ENCODE measurements at regions not wholly inside any gene's neighbourhood (a gene's known extent, or its start where the extent isn't known, plus 50 kb on each side); places are given as distances from the start of the nearest gene placed in this dataset.

DNA sequence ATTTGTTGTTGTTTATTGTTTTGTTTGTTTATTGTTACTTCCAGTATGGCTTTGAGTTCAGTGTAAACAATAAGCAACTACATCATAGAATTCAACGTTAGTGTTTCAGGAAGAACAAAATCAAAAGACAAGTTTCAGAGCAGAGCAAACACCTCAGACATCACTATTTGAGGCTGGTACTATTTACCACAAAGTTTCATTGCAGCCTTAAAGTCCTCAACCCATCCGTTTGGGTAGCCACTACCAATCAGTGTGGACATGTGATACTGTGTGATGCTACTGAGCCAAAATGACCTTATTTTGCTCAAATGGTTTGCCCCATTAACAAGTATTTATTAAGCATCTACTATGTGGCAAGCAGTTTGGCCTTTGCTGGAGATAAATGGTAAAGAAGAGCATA lies 458.5 kb upstream of the PTGER4 start:
- Mint-ChIP-seq H3K4me3 (ENCODE audit: unreplicated experiment) (no peak overlapping the region), H3K27me3 (ENCODE audit: low read depth) (peaks cover 2% of the 10 kb centered on the region), H3K9me3 (ENCODE audit: low read depth) (no peaks in the 10 kb centered on the region), H3K4me1 (ENCODE audit: low read depth) (peaks cover 3% of the 10 kb centered on the region), H3K36me3 (ENCODE audit: low read depth) (no peaks in the 10 kb centered on the region), H3K27ac (ENCODE audit: unreplicated experiment) (no peak overlapping the region)
- TF ChIP-seq, protein P1, sequence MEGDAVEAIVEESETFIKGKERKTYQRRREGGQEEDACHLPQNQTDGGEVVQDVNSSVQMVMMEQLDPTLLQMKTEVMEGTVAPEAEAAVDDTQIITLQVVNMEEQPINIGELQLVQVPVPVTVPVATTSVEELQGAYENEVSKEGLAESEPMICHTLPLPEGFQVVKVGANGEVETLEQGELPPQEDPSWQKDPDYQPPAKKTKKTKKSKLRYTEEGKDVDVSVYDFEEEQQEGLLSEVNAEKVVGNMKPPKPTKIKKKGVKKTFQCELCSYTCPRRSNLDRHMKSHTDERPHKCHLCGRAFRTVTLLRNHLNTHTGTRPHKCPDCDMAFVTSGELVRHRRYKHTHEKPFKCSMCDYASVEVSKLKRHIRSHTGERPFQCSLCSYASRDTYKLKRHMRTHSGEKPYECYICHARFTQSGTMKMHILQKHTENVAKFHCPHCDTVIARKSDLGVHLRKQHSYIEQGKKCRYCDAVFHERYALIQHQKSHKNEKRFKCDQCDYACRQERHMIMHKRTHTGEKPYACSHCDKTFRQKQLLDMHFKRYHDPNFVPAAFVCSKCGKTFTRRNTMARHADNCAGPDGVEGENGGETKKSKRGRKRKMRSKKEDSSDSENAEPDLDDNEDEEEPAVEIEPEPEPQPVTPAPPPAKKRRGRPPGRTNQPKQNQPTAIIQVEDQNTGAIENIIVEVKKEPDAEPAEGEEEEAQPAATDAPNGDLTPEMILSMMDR (IDR thresholded peaks at IDR 0.05): no peak
- DNase-seq (ENCODE audit: low spot score): no peak

DNA sequence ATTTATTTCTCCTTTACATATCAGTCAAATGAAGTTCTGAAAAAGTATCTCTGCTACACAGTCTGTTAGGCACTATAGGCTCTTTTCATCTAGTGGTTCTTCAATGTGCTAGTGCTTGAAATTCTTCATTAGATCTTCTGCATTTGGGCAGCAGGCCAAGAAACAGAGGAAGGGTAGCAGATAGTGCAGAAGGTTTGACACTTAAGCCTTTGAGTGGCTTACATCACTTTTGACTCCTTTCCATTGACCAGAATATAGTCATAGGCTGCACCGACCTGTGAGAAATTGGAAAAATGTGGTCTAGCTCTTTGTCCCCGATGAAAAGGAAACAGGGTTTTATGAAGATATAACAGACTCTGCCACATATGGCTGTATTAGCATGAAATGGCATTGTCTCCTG lies 459.5 kb upstream of the PTGER4 start:
- H3K27ac Mint-ChIP-seq (ENCODE audit: unreplicated experiment): no peak overlapping the region
- no peaks in the 10 kb centered on the region for H3K9me3 Mint-ChIP-seq (ENCODE audit: low read depth)
- H3K4me1 Mint-ChIP-seq (ENCODE audit: low read depth): peaks cover 3% of the 10 kb centered on the region
- TF ChIP-seq, protein P1 (IDR thresholded peaks at IDR 0.05): no peak
- H3K4me3 Mint-ChIP-seq (ENCODE audit: unreplicated experiment): no peak overlapping the region
- H3K27me3 Mint-ChIP-seq (ENCODE audit: low read depth): peaks cover 12% of the 10 kb centered on the region
- DNase-seq (ENCODE audit: low spot score): no peak
- H3K36me3 Mint-ChIP-seq (ENCODE audit: low read depth): no peaks in the 10 kb centered on the region

GRCh38 chr5:40217553-40217952 lies 462.2 kb upstream of the PTGER4 start:
- H3K4me1 Mint-ChIP-seq (ENCODE audit: low read depth): peaks cover 3% of the 10 kb centered on the region
- no peak for DNase-seq (ENCODE audit: low spot score)
- H3K27me3 Mint-ChIP-seq (ENCODE audit: low read depth): peaks cover 25% of the 10 kb centered on the region
- TF ChIP-seq, protein P1 (IDR thresholded peaks at IDR 0.05): no peak
- no peaks in the 10 kb centered on the region for H3K9me3 Mint-ChIP-seq (ENCODE audit: low read depth)
- H3K4me3 Mint-ChIP-seq (ENCODE audit: unreplicated experiment): no peak overlapping the region
- H3K27ac Mint-ChIP-seq (ENCODE audit: unreplicated experiment): no peak overlapping the region
- no peaks in the 10 kb centered on the region for H3K36me3 Mint-ChIP-seq (ENCODE audit: low read depth)

GRCh38 chr5:40210694-40211093 lies 469.0 kb upstream of the PTGER4 start:
- H3K9me3 Mint-ChIP-seq (ENCODE audit: low read depth): no peaks in the 10 kb centered on the region
- no peak overlapping the region for H3K4me3 Mint-ChIP-seq (ENCODE audit: unreplicated experiment)
- no peaks in the 10 kb centered on the region for H3K4me1 Mint-ChIP-seq (ENCODE audit: low read depth)
- no peaks in the 10 kb centered on the region for H3K36me3 Mint-ChIP-seq (ENCODE audit: low read depth)
- DNase-seq (ENCODE audit: low spot score): no peak
- H3K27me3 Mint-ChIP-seq (ENCODE audit: low read depth): peaks cover 25% of the 10 kb centered on the region
- TF ChIP-seq, protein P1 (IDR thresholded peaks at IDR 0.05): no peak
- no peak overlapping the region for H3K27ac Mint-ChIP-seq (ENCODE audit: unreplicated experiment)

DNA sequence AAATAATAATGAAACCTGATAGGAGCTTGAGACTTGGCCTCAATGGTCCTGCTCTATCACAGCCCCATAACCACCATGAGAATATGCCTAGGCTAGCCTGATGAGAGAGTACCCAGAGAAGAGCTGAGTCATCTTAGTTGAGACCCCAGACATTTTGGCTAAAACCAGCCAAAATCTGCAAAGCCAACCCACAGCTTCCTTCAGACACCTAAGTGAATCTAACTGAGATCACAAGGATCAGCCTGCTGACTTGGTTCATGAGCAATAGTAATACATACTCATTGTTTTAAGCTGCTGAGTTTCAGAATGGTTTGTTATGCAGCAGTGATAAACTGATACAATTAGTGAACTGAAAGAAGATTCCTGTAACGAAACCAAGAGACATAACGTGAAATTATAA lies 473.7 kb upstream of the PTGER4 start:
- no peaks in the 10 kb centered on the region for H3K9me3 Mint-ChIP-seq (ENCODE audit: low read depth)
- peaks cover 11% of the 10 kb centered on the region for H3K27me3 Mint-ChIP-seq (ENCODE audit: low read depth)
- H3K4me3 Mint-ChIP-seq (ENCODE audit: unreplicated experiment): no peak overlapping the region
- H3K4me1 Mint-ChIP-seq (ENCODE audit: low read depth): no peaks in the 10 kb centered on the region
- DNase-seq (ENCODE audit: low spot score): no peak
- no peaks in the 10 kb centered on the region for H3K36me3 Mint-ChIP-seq (ENCODE audit: low read depth)
- H3K27ac Mint-ChIP-seq (ENCODE audit: unreplicated experiment): no peak overlapping the region
- TF ChIP-seq, protein P1 (IDR thresholded peaks at IDR 0.05): no peak
